HCT116 (cell line): ENCODE measurements at regions not wholly inside any gene's neighbourhood (a gene's known extent, or its start where the extent isn't known, plus 50 kb on each side); places are given as distances from the start of the nearest gene placed in this dataset.

Experiments
- ATAC-seq: fragments of 200-7000 bp; cut with Tn5 transposase; 2 replicates; pipeline ENCODE4 v1.9.1; 2020; ENCODE audit warnings: mild to moderate bottlenecking, moderate library complexity
- BruUV-seq: library from RNA; stranded (reverse); fragments of 400-500 nt; replicated peaks from 2 replicates; lab custom pipeline; 2021; lab: Mats Ljungman, UMichigan
- CTCF ChIA-PET: fragments of 300-600 bp; sonication (Branson Sonifier 250); formaldehyde crosslinking; loops from one replicate; lab custom pipeline; 2021; ENCODE audit warnings: antibody characterized with exemption; lab: Charles Lee
- POLR2A ChIA-PET: fragments of 300-600, 350-600 bp; sonication (Branson Sonifier 250); formaldehyde crosslinking; loops from one replicate; lab custom pipeline; 2021; ENCODE audit warnings: antibody characterized with exemption; lab: Charles Lee
- RAD21 ChIA-PET, 2 experiments: fragments of 300-600 bp; sonication (Branson Sonifier 250); formaldehyde crosslinking; loops; one replicate each; lab custom pipeline; 2023; ENCODE audit warnings: low total read pairs in 2 of 2; ENCODE audit not compliant: uncharacterized antibody in 2 of 2, unreplicated experiment in 2 of 2, low non-redundant PET in 1 of 2; lab: Charles Lee
- DNase-seq: peaks from one replicate; pipeline ENCODE4 v3.0.0-alpha.2; 2010; ENCODE audit warnings: low read depth, low spot score
- H2AFZ ChIP-seq: fragments of 200-600 bp; shearing (Covaris generic), sonication (generic); 2 replicates; pipeline ENCODE4 v1.6.1; 2017; ENCODE audit warnings: low read depth, mixed run types, mixed read lengths, antibody characterized with exemption, low read length; ENCODE audit not compliant: poor library complexity, severe bottlenecking
- H3K27ac ChIP-seq: 2 replicates; pipeline ENCODE4 v1.5.1; 2012; ENCODE audit warnings: low read depth, low read length
- H3K27me3 ChIP-seq: fragments of 200-600 bp; sonication (generic); 2 replicates; pipeline ENCODE4 v1.6.1; 2016; ENCODE audit warnings: mixed run types, low read length, mixed read lengths; ENCODE audit not compliant: insufficient read depth
- H3K36me3 ChIP-seq, 2 experiments: fragments of 200-500 bp in 1 of 2; fragments of 200-600 bp in 1 of 2; sonication (Bioruptor generic) in 1 of 2; sonication (generic) in 1 of 2; 2 replicates each; pipeline versions ENCODE4 v1.5.1 to v1.6.1; 2014 to 2016; ENCODE audit warnings: low read length in 2 of 2, inconsistent platforms in 1 of 2, mixed read lengths in 1 of 2, mixed run types in 1 of 2; ENCODE audit not compliant: insufficient read depth in 2 of 2, control insufficient read depth in 1 of 2
- H3K4me1 ChIP-seq, 2 experiments: fragments of 200-600 bp in 1 of 2; sonication (generic) in 1 of 2; 2 replicates each; pipeline versions ENCODE4 v1.5.1 to v1.6.1; 2012 to 2017; ENCODE audit warnings: low read length in 2 of 2, inconsistent platforms in 1 of 2, mild to moderate bottlenecking in 1 of 2, mixed read lengths in 1 of 2, mixed run types in 1 of 2, moderate library complexity in 1 of 2; ENCODE audit not compliant: insufficient read depth in 2 of 2, control insufficient read depth in 1 of 2
- H3K4me2 ChIP-seq: fragments of 200-600 bp; sonication (generic); 2 replicates; pipeline ENCODE4 v1.6.1; 2017; ENCODE audit warnings: mixed run types, low read length, mixed read lengths
- H3K4me3 ChIP-seq, 2 experiments: fragments of 200-600 bp in 1 of 2; sonication (generic) in 1 of 2; replicated peaks in 1 of 2; 2 replicates each; pipeline ENCODE4 v1.5.1; 2011 to 2016; ENCODE audit warnings: low read length in 2 of 2, control low read depth in 1 of 2, low read depth in 1 of 2, mild to moderate bottlenecking in 1 of 2, mixed read lengths in 1 of 2, mixed run types in 1 of 2
- H3K79me2 ChIP-seq: fragments of 200-600 bp; sonication (generic); 2 replicates; pipeline ENCODE4 v1.6.1; 2017; ENCODE audit warnings: mild to moderate bottlenecking, mixed run types, low read length, moderate library complexity, mixed read lengths; ENCODE audit not compliant: insufficient read depth
- H3K9ac ChIP-seq: fragments of 200-600 bp; sonication (generic); 2 replicates; pipeline ENCODE4 v1.6.1; 2016; ENCODE audit warnings: low read length, mixed read lengths
- H3K9me2 ChIP-seq: fragments of 200-600 bp; sonication (generic), shearing (Covaris generic); 2 replicates; pipeline ENCODE4 v1.6.1; 2017; ENCODE audit warnings: mixed run types, mild to moderate bottlenecking, moderate library complexity; ENCODE audit not compliant: insufficient read depth
- H3K9me3 ChIP-seq, 2 experiments: fragments of 200-500 bp in 1 of 2; fragments of 200-600 bp in 1 of 2; sonication (Bioruptor generic) in 1 of 2; sonication (generic) in 1 of 2; 2 replicates each; pipeline ENCODE4 v1.6.1; 2014 to 2017; ENCODE audit warnings: low read length in 2 of 2, mixed read lengths in 2 of 2, inconsistent platforms in 1 of 2, low read depth in 1 of 2, mild to moderate bottlenecking in 1 of 2, mixed run types in 1 of 2, moderate library complexity in 1 of 2; ENCODE audit not compliant: control insufficient read depth in 1 of 2, insufficient read depth in 1 of 2
- H4K20me1 ChIP-seq: fragments of 200-600 bp; sonication (generic), shearing (Covaris generic); 2 replicates; pipeline ENCODE4 v1.6.1; 2017; ENCODE audit warnings: mixed run types, mild to moderate bottlenecking, moderate library complexity; ENCODE audit not compliant: insufficient read depth
- CBX3 ChIP-seq: IDR thresholded peaks from 2 replicates; pipeline ENCODE4 v1.6.1; 2012; ENCODE audit warnings: low read depth
- CTCF ChIP-seq, 3 experiments: fragments of 200-600 bp in 1 of 3; sonication (generic) in 1 of 3; IDR thresholded peaks in 2 of 3; conservative IDR thresholded peaks in 1 of 3; 2 replicates each; pipeline ENCODE4 v1.5.1; 2012 to 2017; ENCODE audit warnings: low read depth in 2 of 3, low read length in 2 of 3, antibody characterized with exemption in 1 of 3, borderline replicate concordance in 1 of 3, control low read depth in 1 of 3, mild to moderate bottlenecking in 1 of 3, mixed read lengths in 1 of 3, mixed run types in 1 of 3, moderate library complexity in 1 of 3; ENCODE audit not compliant: insufficient read depth in 1 of 3
- EZH2phosphoT487 ChIP-seq: fragments of 200-600 bp; IDR thresholded peaks from 2 replicates; pipeline ENCODE4 v1.6.1; 2018; ENCODE audit warnings: antibody characterized with exemption, borderline replicate concordance
- JUND ChIP-seq: IDR thresholded peaks from 2 replicates; pipeline ENCODE4 v1.6.1; 2012
- POLR2AphosphoS5 ChIP-seq: IDR thresholded peaks from 2 replicates; pipeline ENCODE4 v1.6.1; 2011; ENCODE audit warnings: mild to moderate bottlenecking, low read depth, low read length, moderate library complexity
- SIN3A ChIP-seq: IDR thresholded peaks from 2 replicates; pipeline ENCODE4 v1.6.1; 2012; ENCODE audit warnings: low read depth
- SP1 ChIP-seq: IDR thresholded peaks from 2 replicates; pipeline ENCODE4 v1.6.1; 2012; ENCODE audit warnings: low read depth
- SRF ChIP-seq: IDR thresholded peaks from 2 replicates; pipeline ENCODE4 v1.6.1; 2012; ENCODE audit warnings: low read depth
- TCF7L2 ChIP-seq: IDR thresholded peaks from 2 replicates; pipeline ENCODE4 v1.7.0; 2011; ENCODE audit warnings: borderline replicate concordance, inconsistent platforms; ENCODE audit not compliant: insufficient read depth, insufficient read length; ENCODE audit errors: extremely low read depth
- YY1 ChIP-seq: IDR thresholded peaks from 2 replicates; pipeline ENCODE4 v1.6.1; 2011; ENCODE audit warnings: low read length, low read depth, moderate library complexity, mild to moderate bottlenecking; ENCODE audit not compliant: insufficient replicate concordance; ENCODE audit errors: extremely low read depth
- ZFX ChIP-seq: fragments of 450-650 bp; IDR thresholded peaks from 2 replicates; pipeline ENCODE4 v1.6.1; 2017
- intact Hi-C: fragments of 100-400 bp; cut with micrococcal nuclease; formaldehyde crosslinking; loops from 2 replicates; pipeline ENCODE4 v1.10.0; 2022
- TF ChIP-seq, protein P1 (sequence below): IDR thresholded peaks from 2 replicates; pipeline ENCODE4 v1.6.1; 2012
- TF ChIP-seq, protein P2 (sequence below): IDR thresholded peaks from 2 replicates; pipeline ENCODE4 v1.6.1; 2011; ENCODE audit warnings: mild to moderate bottlenecking, low read length, moderate library complexity; ENCODE audit not compliant: insufficient replicate concordance; ENCODE audit errors: extremely low read depth

DNA sequence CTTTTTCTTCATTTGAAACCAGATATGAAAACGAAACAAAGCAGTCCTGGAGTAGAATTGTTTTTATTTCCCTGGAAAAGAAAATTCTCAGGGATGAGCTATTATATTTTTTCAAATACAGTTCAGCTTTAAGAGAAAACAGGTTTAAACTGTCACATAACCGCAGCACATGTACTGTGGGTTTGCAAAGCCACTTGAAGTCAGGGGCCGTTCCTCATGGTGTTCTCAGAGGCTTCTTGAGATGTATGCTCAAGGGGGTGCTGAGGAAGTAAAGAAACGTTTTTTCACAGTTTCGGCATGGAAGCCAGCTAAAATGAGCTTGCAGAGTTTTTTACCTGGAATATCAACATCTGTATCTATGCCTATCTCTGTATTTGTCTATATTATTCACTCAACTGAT lies 225.3 kb downstream of the MC4R start:
- no TSS peak for BruUV-seq
- Histone ChIP-seq H3K27ac (no peak overlapping the region), H3K4me3 (no peak overlapping the region), H3K9ac (no peak overlapping the region), H3K4me2 (no peak overlapping the region), H3K36me3 (no peaks in the 10 kb centered on the region), H3K27me3 (no peaks in the 10 kb centered on the region), H4K20me1 (no peaks in the 10 kb centered on the region), H2AFZ (no peak overlapping the region), H3K4me1 (no peaks in the 10 kb centered on the region), H3K9me3 (no peaks in the 10 kb centered on the region), H3K79me2 (no peaks in the 10 kb centered on the region), H3K9me2 (no peaks in the 10 kb centered on the region)
- no peak for TF ChIP-seq CBX3
- TF ChIP-seq YY1: no peak
- TF ChIP-seq ZFX: no peak
- TF ChIP-seq SRF: no peak
- no peak for TF ChIP-seq TCF7L2
- no peak for TF ChIP-seq SIN3A
- ChIA-PET POLR2A (no interaction called here), RAD21 (no interaction called here), CTCF (no interaction called here)
- DNase-seq (no peak), ATAC-seq (no peak)
- intact Hi-C loops: no loop called here

DNA sequence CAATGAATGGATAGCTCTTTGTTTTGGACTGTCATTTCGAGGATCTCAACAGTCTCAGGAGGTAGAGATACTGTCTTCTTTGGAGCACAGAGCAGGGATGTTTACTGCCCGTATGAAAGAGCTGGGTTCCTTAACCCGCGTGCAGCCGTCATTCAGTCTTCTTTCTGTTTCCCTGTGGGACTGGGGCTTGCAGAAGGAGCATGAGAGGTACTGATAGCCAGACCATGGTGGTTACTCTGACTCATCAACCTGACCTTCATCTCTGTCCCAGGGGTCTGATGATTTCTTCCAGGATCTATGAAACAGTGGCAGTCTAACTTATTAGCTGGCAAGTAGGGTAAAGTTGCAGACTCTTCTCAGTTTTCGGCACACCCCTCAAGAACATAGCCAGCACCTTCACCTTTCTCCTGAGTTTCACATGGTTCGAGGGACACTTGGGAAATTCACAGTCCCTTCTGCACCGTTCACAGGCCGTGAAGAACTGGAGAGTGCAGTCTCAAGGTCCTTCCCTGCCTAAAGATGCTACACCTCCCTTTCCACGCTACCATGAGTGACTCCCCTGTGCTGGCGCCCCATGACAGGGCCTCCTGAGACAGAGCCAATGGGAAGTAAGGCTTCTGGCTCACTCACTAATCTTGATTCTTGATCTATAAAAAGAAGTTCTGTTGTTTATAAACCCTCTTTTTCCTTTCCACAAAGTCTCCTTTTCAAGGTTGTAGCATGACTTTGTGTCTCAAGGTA lies 226.2 kb downstream of the MC4R start:
- no peaks in the 10 kb centered on the region for H3K27me3 ChIP-seq
- no peak overlapping the region for H3K4me2 ChIP-seq
- H3K27ac ChIP-seq: no peak overlapping the region
- no peak overlapping the region for H3K4me3 ChIP-seq
- BruUV-seq: no TSS peak
- H3K4me1 ChIP-seq: no peaks in the 10 kb centered on the region
- intact Hi-C loops: no loop called here
- ChIA-PET RAD21 (no interaction called here), CTCF (no interaction called here), POLR2A (no interaction called here)
- no peaks in the 10 kb centered on the region for H4K20me1 ChIP-seq
- ATAC-seq (no peak), DNase-seq (no peak)
- no peaks in the 10 kb centered on the region for H3K9me2 ChIP-seq
- no peaks in the 10 kb centered on the region for H3K79me2 ChIP-seq
- TF ChIP-seq ZFX: no peak
- no peak for TF ChIP-seq CBX3
- no peak for TF ChIP-seq CTCF (IDR thresholded peaks at IDR 0.05 in 2 of 3, conservative IDR thresholded peaks at IDR 0.05 in 1 of 3; ENCODE audit: borderline replicate concordance in 1 of 3, insufficient read depth in 1 of 3, low read depth in 2 of 3, low read length in 2 of 3)
- no peak for TF ChIP-seq SP1
- no peak for TF ChIP-seq SIN3A
- TF ChIP-seq, protein P1, sequence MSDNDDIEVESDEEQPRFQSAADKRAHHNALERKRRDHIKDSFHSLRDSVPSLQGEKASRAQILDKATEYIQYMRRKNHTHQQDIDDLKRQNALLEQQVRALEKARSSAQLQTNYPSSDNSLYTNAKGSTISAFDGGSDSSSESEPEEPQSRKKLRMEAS: no peak
- no peak for TF ChIP-seq TCF7L2
- no peak for TF ChIP-seq POLR2AphosphoS5
- no peak for TF ChIP-seq JUND
- TF ChIP-seq, protein P2, sequence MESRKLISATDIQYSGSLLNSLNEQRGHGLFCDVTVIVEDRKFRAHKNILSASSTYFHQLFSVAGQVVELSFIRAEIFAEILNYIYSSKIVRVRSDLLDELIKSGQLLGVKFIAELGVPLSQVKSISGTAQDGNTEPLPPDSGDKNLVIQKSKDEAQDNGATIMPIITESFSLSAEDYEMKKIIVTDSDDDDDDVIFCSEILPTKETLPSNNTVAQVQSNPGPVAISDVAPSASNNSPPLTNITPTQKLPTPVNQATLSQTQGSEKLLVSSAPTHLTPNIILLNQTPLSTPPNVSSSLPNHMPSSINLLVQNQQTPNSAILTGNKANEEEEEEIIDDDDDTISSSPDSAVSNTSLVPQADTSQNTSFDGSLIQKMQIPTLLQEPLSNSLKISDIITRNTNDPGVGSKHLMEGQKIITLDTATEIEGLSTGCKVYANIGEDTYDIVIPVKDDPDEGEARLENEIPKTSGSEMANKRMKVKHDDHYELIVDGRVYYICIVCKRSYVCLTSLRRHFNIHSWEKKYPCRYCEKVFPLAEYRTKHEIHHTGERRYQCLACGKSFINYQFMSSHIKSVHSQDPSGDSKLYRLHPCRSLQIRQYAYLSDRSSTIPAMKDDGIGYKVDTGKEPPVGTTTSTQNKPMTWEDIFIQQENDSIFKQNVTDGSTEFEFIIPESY: no peak
- TF ChIP-seq EZH2phosphoT487: no peak
- H3K36me3 ChIP-seq: no peaks in the 10 kb centered on the region
- H3K9me3 ChIP-seq: no peaks in the 10 kb centered on the region
- no peak overlapping the region for H3K9ac ChIP-seq
- H2AFZ ChIP-seq: no peak overlapping the region
